HG03060 (cell line): ENCODE measurements at regions not wholly inside any gene's neighbourhood (a gene's known extent, or its start where the extent isn't known, plus 50 kb on each side); places are given as distances from the start of the nearest gene placed in this dataset.

Source experiments
- ATAC-seq: cut with Tn5 transposase; IDR thresholded peaks from one replicate; pipeline ENCODE4 v1.9.1; 2021; ENCODE audit warnings: low read depth, moderate number of reproducible peaks; ENCODE audit not compliant: unreplicated experiment

GRCh38 chr1:194184425-194184824, 998.0 kb upstream of the B3GALT2 start:
- no peak for ATAC-seq

- no peak for ATAC-seq
Measured at GRCh38 chr1:194181845-194182244, 995.4 kb upstream of the B3GALT2 start.

GRCh38 chr1:194176212-194176611, 989.8 kb upstream of the B3GALT2 start:
- ATAC-seq, result no peak

GRCh38 chr1:194175251-194175650, 988.8 kb upstream of the B3GALT2 start:
- no peak for ATAC-seq

GRCh38 chr1:194174528-194174927, 988.1 kb upstream of the B3GALT2 start:
- ATAC-seq, result no peak

GRCh38 chr1:194171596-194171995, 985.2 kb upstream of the B3GALT2 start:
- ATAC-seq, result no peak

GRCh38 chr1:194167956-194168640, 981.7 kb upstream of the B3GALT2 start:
- ATAC-seq, result no peak

GRCh38 chr1:194164755-194165154, 978.3 kb upstream of the B3GALT2 start:
- no peak for ATAC-seq

- no peak for ATAC-seq
Measured at GRCh38 chr1:194161591-194161990, 975.2 kb upstream of the B3GALT2 start.

GRCh38 chr1:194159941-194160340, 973.5 kb upstream of the B3GALT2 start:
- no peak for ATAC-seq

GRCh38 chr1:194155962-194156361, 969.5 kb upstream of the B3GALT2 start:
- ATAC-seq, result no peak

- ATAC-seq, result no peak
Measured at GRCh38 chr1:194151056-194151455, 964.6 kb upstream of the B3GALT2 start.

GRCh38 chr1:194150242-194150641, 963.8 kb upstream of the B3GALT2 start:
- no peak for ATAC-seq

GRCh38 chr1:194133152-194133551, 946.7 kb upstream of the B3GALT2 start:
- ATAC-seq, result no peak

GRCh38 chr1:194118086-194118485, 931.7 kb upstream of the B3GALT2 start:
- ATAC-seq, result no peak

- ATAC-seq, result no peak
Measured at GRCh38 chr1:194117582-194117981, 931.2 kb upstream of the B3GALT2 start.

- ATAC-seq, result no peak
Measured at GRCh38 chr1:194114288-194114687, 927.9 kb upstream of the B3GALT2 start.

- ATAC-seq, result no peak
Measured at GRCh38 chr1:194105381-194105780, 919.0 kb upstream of the B3GALT2 start.

- ATAC-seq, result no peak
Measured at GRCh38 chr1:194104247-194104844, 917.9 kb upstream of the B3GALT2 start.

- no peak for ATAC-seq
Measured at GRCh38 chr1:194103516-194104246, 917.3 kb upstream of the B3GALT2 start.

- no peak for ATAC-seq
Measured at GRCh38 chr1:194103101-194103500, 916.7 kb upstream of the B3GALT2 start.

- no peak for ATAC-seq
Measured at GRCh38 chr1:194102607-194103006, 916.2 kb upstream of the B3GALT2 start.
